DMS114 treated with DMSO at 0.1 percent for 48 hours (cell line): ENCODE measurements at regions not wholly inside any gene's neighbourhood (a gene's known extent, or its start where the extent isn't known, plus 50 kb on each side); places are given as distances from the start of the nearest gene placed in this dataset.
"Not testable (repeated sequence)": the region's sequence is repeated elsewhere in the genome, so short reads cannot be mapped to it uniquely, and the experiment has no call there.

Experiments used
- DNase-seq: peaks from one replicate; lab custom pipeline; 2025; ENCODE audit not compliant: unreplicated experiment; lab: John Stamatoyannopoulos, UW

DNA sequence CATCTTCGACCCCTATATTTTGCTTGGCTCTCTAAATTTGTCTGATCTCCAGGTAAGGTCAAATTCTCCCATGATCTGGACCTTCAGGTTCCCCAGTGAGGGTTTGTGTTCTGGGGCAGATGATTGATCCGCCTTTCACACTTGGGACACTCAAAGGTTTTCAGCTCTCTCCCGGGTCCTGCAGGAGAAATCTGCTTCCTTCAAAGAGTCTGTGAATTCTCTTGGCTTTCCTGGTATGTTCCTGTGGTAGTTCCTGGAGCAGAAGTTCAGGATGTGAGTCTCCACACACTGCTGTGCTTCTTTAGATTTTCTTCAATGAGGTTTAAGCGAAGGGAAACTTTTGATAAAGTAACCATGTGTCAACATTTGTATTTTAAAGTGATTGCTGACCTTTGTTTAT lies 318.0 kb downstream of the TAF11L14 start:
- no peak for DNase-seq

DNA sequence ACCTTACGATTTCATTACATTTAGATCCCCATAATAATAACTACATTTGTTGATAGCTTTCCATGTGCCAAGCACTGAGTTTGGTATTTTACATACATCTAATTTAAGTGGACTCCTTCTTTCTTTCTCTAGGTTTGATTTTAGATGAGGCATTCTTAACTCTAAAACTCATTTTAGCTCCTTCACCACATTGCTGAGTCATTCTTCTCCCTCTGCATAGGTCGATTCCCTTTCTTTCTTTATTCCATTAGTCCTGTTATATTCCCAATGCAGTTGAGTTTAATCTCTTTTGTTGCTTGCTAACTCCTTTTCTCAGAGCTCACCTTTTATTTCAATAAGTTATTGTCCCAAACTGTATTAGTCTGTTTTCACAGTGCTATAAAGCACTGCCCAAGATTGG lies 329.8 kb downstream of the TAF11L14 start:
- DNase-seq: no peak

DNA sequence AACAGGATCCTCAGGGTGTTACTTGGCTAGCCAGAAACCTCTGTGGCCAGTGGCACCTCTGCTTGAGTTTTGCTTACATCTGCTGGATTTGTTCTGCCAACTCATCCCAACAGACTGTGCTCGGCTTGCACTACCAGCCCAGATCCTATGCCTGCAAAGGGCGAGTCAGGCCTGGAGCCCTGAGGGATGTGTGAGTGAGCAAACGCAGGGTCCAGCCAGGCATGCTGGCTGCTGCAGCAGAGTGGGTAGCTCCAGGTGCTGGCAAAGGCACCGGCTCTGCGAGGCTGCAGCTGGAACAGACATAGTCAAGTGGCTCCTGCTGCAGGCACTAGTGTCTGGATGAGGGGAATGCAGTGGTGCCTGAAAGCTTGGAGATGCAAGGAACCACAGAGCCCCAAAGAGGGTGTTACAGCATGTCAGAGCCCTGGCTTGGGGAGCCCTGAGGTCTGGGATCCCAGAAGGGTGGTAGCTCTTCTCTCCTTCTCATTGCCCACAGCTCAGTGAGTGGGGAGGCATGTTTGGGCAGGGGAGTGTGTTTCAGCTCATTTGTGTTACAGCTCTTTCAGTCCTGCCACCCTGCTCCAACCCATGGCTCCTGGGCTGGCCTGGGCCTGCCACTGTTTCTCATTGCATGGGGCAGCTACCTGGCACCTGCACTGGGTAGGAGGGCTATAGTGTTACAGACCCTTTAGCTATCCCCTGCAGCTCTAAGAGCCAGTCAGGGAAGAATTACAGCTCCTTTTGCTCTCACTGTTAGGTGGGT lies 332.6 kb downstream of the TAF11L14 start:
- no peak for DNase-seq

DNA sequence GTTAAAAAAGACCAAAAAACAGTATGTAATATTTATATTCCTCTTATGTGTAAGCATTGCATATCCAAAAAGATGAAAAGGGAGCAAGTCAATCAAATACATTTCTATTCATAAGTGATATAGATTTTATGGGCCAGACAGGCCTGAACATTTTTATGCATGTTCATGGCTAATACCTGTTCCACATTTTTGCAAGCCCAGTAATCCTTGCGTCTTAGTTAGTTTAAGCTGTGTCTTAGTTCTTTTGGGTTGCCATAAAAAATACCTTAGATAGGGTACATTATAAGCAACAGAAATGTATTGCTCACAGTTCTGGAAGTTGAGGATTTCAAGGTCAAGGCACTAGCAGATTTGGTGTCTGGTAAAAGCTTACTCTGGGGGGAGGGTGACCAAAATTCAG lies 342.1 kb downstream of the TAF11L14 start:
- no peak for DNase-seq

DNA sequence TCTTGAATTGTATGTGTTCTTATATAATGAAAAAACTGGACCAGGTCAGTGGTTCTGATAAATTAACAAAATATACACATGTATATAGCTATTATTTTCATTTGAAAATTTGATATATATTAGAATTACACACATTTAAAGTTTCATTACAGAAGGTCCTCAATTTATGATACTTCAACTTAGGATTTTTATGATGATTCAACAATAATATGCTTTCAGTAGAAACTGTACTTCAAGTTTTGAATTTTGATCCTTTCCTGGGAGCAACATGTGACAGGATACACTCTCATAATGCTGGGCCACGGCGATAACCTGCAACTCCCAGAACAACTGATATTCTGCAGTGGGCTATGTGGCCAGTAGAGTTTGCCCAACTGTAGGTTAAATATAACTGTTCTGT lies 344.7 kb downstream of the TAF11L14 start:
- no peak for DNase-seq

DNA sequence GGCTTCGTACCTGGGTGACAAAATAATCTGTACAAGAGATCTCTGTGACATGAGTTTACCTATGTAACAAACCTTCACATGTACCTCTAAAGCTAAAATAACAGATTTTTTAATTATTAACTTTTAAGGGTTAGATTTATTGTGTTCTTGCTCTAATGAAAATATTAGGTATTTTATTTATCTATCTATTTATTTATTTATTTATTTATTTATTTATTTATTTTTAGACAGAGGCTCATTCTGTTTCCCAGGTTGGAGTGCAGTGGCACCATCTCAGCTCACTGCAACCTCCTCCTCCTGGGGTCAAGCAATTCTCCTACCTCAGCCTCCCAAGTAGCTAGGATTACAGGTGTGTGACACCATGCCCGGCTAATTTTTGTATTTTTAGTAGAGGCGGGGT lies 348.4 kb downstream of the TAF11L14 start:
- DNase-seq: not testable (repeated sequence)

DNA sequence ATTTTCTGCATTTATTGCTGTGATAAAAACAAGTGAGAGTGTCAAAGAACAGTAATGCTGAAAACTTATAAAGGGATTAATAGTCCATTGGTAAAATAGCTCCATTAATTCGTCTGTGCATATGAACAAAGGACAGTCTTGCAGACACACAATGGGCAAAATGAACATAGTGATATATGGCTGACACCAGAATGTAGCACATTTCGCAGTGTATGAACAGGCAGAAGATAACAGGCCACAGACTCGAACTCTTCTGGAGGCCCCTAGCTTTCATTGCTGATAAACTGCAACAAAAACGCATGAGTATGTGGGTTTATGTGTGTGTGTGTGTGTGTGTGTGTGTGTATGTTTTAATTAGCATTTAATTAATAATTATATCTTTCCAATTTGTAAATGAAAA lies 354.8 kb downstream of the TAF11L14 start:
- DNase-seq: no peak

DNA sequence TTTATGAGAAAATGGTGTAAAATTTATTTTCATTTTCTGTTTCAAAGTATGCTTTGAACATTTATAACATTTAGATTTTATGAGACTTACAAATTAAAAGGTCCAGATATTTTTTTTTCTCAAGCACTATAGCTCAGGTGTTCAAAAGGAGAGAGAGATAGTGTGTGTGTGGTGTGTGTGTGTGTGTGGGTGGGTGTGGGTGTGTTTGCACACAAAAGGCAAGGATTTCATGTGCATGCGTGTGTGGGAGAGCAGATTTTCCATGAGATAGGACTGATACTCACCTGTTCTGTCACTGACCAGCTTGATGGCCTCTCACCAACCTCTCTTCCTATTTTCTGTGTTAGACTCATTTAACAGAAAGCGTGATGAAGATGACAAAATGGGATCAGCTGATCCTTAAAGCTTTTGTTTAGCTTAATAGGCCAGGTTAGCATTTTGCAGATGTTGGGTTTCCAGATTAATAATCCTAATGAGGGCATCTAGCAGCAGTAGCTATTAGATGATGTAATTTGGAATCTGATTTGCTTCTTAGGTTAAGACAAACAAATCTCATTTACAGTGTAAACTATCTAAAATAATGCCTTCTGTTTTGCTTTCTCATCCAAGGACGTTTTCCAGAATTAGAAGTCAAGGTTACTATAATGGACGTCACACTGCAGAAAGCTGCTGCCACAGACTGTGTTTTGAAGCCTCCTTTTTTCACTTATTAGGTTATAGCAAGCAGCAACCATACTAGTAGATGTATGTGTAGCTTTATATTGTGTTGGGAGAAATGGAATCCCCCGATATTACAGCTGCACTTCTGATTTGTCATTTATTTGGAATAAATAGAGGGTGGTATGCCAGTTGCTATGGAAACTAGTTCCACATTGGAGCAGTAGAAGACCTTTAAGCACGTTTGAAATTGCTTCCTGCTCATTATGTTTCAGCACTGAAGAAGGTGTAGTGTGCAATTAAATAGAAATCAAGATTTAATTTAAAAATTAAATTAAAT lies 355.6 kb downstream of the TAF11L14 start:
- DNase-seq: no peak

DNA sequence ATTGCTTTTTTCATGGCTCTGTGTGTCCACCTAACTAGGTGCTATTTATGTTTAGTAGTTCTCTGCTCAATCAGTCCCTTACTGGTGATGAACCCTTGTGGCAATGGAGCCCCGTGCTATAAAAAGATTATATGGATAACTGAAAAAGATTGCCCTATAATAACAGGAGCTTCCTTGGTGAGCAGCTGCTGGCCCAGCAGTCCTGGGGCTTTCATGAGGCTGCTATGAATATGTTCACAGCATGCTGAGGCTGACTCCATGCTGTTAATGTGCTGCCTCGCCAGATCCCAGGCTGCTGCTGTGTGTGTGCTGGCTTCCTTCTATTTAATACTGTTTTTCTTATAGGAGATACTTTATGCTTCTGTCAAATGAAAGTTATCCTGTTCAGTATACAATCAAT lies 357.5 kb downstream of the TAF11L14 start:
- DNase-seq: no peak

DNA sequence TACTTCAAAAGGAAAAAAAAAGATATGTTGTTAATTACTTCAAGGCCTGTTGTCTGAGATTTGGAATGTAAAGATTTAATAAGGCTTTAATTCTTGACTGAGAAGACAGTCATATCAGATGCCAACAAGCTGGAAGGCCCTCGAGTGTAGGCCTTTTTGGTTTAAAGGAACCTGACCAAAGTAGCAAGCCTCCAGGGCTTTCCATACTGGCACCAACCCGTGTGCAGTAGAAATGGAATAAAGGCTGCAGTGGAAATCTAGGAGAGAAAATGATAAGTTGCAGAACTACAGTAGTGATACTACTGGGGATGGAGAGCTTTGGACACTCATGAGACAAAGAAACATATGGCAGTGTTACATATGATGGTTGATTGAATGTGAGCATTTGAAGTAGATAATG lies 358.0 kb downstream of the TAF11L14 start:
- DNase-seq: no peak

DNA sequence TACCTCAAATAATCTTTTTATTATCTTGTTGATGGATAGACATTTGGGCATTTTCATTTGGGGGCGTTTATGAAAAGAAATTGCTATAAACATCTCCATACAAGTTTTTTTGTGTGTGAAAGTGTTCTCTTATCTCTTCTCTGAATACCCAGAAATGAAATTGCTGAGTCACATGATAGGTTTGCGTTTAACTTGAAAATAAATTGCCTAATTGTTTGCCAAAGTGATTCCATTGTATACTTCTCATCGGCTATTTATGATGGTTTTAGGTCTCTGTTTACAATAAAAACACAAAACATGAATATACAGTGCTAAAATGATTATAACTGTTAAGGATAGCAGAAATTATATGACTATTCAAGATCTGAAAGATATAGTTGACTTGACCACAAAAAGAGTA lies 361.7 kb downstream of the TAF11L14 start:
- no peak for DNase-seq

DNA sequence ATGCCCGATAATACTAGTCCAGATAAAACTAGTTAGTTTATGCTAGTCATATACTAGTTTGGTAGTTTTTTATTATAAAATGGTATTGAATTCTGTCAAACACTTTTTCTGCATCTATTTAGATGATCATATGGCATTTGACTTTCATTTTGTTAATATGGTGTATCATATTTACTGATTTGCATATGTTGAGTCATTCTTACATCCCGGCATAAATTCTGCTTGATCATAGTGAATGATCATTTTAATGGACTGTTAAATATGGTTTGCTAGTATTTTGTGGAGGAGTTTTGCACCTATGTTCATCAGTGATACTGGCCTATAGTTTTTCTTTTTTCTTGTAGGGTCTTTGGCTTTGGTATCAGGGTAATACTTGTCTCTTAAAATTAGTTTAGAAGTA lies 365.6 kb downstream of the TAF11L14 start:
- DNase-seq: no peak

DNA sequence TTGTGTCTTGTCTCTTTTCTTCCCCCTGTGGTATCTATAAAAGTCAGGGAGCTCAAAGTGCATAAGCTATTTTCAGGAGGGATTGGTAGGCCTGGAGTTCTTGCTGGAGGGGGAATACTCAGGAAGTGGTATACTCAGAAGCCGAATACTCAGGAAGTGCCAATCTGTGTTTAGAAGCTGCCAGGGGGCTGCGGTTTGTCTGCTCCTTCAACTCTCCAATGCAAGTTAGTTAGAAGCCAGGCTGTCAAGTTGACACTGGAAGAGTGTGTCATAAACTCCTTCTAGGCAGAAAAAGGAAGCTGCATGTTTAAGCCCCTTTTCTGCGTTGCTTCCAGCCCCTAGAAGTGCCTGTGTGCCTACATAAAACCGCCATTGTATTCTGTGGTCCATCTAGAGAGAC lies 366.5 kb downstream of the TAF11L14 start:
- DNase-seq: no peak

DNA sequence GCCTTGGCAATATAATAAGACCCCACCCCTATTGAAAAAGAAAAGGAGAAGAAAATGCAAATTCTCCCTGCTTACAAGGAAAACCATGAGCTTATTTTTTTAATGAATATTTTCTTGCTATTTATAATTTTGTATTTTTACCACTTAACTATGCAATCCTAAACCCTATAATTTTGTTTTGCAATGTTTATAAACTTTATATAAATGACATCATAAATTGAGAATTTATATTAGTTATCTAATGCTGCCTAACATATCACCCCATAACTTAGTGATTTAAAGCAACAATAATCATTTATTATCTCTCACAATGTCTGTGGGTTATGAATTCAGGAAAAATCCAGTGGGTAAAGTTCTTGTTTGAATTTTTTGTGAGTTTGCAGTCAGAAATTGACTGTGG lies 369.1 kb downstream of the TAF11L14 start:
- DNase-seq: no peak

DNA sequence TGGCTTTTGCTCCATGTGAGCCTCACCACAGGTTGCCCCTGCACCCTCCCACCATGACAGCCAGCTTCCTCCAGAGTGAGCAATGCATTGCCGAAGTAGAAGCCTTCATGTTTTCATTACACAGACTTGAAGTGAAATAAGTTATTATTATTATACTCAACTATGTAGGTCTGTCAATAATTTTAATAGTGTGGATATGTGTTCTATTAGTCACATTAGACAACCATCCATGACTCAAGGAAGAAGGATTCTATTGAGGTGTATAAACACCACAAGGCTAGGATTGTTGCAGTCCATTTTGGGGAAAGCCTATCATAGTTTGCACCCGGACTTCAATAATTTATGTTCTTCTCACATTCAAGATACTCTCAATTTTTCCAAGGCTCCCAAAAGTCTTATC lies 369.5 kb downstream of the TAF11L14 start:
- no peak for DNase-seq

DNA sequence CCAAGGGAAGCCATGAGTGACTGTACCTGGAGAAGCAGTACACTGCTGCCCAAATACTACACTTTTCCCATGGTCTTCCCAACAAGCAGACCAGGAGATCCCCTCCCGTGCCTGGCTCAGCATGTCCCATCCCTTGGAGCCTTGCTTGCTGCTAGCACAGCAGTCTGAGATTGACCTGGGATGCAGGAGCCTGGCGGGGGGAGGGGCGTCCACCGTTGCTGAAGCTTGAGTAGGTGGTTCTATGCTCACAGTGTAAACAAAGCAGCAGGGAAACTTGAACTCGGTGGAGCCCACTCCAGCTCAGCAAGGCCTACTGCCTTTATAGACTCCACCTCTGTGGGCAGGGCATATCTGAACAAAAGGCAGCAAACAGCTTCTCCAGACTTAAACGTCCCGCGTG lies 372.0 kb downstream of the TAF11L14 start:
- DNase-seq: not testable (repeated sequence)

DNA sequence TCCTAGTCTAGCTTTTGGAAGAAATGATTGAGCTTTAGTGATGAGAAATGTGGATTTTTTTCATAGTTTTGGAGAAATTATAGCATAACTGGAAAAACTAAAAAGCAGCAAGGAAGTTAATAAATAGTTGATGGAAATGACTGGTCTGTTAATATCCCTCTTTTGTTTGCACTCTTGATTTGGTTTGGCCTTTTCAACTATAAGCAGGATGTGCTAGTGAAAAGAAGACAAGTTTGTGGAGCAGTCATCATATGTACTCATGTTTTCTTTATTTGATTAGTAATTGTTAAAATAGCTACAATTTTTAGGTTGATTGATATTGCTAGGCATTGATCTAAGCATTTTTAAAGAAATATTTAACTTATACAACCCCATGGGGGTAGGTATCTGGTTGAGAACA lies 374.7 kb downstream of the TAF11L14 start:
- DNase-seq: no peak

DNA sequence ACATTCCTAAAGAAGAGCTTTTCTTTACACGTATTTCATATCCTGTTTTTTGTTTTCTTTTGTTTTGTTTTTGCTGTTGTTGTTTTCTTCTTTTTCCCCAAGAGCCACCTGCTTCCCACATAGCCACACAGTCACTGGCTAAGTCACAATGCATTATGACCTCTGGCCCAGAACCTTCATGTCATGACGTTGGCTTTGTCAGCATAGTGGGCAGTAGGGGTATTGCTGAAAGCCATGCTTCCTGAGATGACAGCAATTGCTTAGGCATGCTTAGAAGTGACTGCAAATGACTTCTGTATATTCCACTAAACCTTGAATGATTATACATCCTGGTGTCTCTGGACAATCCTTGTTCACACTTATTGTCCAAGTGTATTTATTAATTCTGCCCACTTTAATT lies 375.8 kb downstream of the TAF11L14 start:
- DNase-seq: no peak

DNA sequence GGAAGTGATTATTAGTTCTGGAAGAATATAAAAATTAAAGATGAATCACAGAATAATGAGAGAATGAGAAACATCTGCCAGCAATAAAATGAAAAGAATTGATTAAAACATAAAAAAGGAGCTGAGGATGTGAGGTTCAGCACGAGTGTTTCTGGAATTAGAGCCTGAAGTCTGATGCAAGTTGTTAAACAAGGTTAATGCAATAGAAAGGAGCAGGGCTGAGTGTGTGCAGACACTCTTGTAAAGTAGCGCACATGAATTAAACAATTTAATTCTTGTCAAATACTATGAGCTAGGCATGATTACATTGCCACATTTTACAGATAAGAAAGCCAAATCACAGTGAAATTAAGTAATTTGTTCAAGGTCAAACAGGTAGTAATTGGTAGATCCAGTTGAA lies 384.2 kb downstream of the TAF11L14 start:
- DNase-seq: no peak

DNA sequence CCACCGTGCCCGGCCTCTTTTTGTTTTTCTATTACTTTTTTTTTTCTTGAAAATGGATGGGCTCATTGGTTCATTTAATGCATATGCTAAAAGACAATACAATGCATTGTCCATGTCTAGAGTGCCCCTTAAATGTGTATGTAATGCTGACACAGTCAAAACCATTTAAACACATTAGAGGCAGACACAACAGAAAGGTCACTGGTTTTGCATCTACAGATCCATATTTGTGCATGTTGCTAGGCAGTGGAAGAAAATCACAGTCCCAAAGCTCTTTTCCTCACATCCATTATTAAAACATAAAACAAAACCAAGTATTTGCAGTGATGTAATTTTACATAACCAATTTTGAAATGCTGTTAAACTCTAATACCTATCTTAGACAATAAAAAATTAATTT lies 389.0 kb downstream of the TAF11L14 start:
- DNase-seq: no peak

DNA sequence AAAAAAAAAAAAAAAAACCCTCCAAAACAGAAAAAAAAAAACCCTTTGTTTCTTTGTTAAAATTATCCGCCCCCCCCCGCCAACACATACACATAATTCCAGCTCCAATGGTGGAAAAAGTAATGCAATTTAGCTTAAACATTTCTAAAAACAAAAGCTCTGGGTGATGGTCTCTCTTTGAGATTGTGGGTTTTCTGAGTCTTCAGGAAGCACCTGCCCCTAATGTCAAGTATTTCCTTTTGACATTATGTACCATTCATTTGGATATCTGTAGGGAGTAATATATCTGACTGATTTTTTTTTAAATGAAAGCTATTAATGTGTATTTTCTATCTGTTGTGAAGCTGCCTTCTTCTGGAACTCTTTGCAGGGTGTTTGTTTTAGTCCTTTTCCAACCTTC lies 389.7 kb downstream of the TAF11L14 start:
- DNase-seq: no peak

DNA sequence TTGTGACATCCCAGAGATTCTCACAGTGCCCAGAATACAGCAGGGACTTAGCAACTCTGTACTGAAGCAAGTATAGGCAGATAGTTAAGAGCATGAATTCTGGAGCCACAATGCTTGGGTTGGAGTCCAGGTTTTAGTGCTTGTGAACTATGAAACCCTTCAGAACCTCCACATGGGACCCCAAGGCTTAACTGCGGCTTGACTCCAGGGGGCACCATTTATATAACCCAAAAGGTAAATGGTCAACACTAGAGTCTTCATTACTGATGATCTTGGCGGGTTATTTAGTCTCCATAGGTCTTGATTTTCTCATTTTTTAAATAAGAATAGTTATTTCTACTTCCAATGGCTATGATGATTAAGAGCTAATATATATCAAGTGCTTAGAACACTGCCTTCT lies 390.3 kb downstream of the TAF11L14 start:
- DNase-seq: no peak
